ENCODE measurements at regions not wholly inside any gene's neighbourhood (a gene's known extent, or its start where the extent isn't known, plus 50 kb on each side); places are given as distances from the start of the nearest gene placed in this dataset.

DNA sequence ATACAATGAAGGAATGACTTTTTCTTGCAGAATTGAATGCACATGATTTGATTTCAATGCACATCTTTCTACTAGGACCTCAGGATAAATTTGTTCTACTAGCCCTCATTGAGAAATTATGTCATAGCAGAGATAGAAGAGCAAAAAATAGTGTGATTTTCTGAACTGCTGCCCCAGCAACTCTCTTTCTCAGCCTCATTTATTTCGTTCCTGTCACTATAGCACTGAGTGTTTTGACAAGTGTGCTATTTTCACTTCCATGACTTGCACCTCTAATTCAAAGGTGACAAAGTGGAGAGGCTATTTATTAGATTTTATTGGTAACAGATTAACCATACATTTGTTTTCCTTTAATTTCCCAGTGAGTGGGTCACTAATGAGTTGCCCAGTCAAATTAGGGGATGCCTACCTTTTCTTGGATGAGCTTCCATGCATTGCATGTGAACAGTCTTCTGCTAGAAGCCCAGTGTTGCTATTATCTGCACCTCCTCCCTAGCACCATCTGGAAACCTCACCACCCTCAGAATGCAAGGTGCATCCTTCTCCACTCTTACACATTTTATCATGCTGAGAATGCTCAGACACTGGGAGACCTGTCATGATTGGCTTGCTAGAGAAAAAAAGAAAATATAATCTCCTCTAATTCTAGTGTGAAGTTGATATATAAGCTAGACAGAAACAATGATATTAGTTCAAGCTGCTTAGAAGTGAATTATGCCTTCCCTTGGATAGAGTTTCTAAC lies 119.6 kb upstream of the CTTNBP2 start:
- ATAC-seq (ENCODE audit: low read depth) (no peak), DNase-seq (ENCODE audit: low spot score in 2 of 2) (no peak)
- no peak overlapping the region for H3K27ac Mint-ChIP-seq
- H3K27me3 Mint-ChIP-seq = peaks cover 5% of the 10 kb centered on the region
- H3K36me3 Mint-ChIP-seq = no peaks in the 10 kb centered on the region
- H3K9me3 Mint-ChIP-seq = no peaks in the 10 kb centered on the region
- H3K4me3 Mint-ChIP-seq = no peak overlapping the region
- peaks cover 4% of the 10 kb centered on the region for H3K4me1 Mint-ChIP-seq

GRCh38 chr7:117993377-117994003 lies 120.2 kb upstream of the CTTNBP2 start:
- ATAC-seq (ENCODE audit: low read depth) = no peak
- Mint-ChIP-seq H3K27me3 (peaks cover 5% of the 10 kb centered on the region), H3K9me3 (no peaks in the 10 kb centered on the region), H3K4me3 (no peak overlapping the region), H3K27ac (no peak overlapping the region), H3K4me1 (peaks cover 4% of the 10 kb centered on the region), H3K36me3 (no peaks in the 10 kb centered on the region)
- DNase-seq (ENCODE audit: low spot score in 2 of 2) = no peak

DNA sequence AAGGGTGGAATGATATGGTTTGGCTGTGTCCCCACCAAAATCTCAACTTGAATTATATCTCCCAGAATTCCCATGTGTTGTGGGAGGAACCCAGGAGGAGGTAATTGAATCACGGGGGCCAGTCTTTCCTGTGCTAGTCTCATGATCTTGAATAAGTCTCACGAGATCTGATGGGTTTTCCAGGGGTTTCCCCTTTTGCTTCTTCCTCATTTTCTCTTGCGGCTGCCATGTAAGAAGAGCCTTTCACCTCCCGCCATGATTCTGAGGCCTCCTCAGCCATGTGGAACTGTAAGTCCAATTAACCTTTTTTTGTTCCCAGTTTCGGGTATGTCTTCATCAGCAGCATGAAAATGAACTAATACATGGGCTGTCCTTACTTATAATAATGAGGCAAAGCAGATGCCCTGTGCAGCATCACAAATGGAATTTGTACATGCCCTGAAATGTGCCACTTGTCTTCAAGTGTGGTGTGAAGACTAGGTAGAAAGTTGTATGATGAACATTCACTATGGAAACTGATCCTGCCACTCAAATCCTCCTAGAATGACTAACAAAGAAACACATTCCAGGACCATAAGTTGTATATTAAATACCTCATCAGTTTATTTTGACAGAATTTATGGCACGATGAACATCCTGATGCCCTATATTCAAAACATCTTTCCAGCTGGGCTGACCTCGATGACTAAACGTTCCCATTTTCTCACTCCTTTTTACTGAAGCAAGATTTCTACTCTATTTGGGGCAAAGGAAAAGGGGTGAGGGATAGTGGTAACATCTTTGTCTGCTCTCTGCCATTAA lies 122.8 kb upstream of the CTTNBP2 start:
- no peak for DNase-seq (ENCODE audit: low spot score in 2 of 2)
- Mint-ChIP-seq H3K9me3 (no peaks in the 10 kb centered on the region), H3K4me1 (peaks cover 4% of the 10 kb centered on the region), H3K36me3 (no peaks in the 10 kb centered on the region), H3K27ac (no peak overlapping the region), H3K4me3 (no peak overlapping the region), H3K27me3 (peaks cover 5% of the 10 kb centered on the region)
- no peak for ATAC-seq (ENCODE audit: low read depth)

DNA sequence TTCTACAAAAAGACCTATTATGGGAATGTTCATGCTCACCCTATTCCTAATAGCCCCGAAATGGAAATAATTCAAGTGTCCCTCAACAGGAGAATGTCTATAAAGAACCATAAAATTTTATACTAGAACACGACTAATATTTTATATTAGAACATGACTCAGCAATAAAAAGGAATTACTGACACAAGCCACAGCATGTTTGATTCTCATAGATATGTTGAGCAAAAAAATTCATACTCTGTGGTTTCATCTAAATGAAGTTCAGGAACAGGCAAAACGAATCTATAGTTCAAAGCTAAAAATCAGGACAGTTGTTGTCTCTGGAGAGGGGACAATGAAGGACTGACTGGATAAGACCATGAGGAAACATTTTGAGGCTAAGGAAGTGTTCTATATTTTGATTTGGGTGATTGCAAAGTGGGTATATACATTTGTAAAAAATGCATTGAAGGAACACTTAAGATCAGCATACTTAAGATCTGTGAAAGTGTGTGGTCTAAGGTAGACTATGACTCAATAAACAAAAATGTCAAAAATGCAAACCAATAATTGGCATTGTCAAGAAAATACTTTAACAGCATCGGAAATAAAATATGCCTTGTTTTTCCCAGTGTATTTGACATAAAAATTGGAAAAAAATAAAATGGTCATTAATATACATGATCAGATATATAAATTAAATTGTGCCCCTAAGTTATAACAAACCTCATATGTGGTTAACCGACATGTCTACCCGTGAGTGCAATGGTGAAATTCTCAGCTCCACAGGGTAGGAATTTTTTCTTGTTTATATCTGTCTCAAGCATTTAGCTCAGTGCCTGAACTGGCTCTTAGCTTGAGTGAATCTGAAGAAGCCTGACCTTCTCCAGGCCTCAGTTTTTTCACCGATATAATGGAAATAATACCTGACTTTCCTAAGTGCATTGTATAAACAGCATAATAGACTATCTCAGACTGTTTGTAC lies 124.9 kb upstream of the CTTNBP2 start:
- no peak for ATAC-seq (ENCODE audit: low read depth)
- no peak overlapping the region for H3K4me3 Mint-ChIP-seq
- H3K36me3 Mint-ChIP-seq = no peaks in the 10 kb centered on the region
- H3K27me3 Mint-ChIP-seq = peaks cover 7% of the 10 kb centered on the region
- DNase-seq (ENCODE audit: low spot score in 2 of 2) = no peak
- no peaks in the 10 kb centered on the region for H3K9me3 Mint-ChIP-seq
- no peak overlapping the region for H3K27ac Mint-ChIP-seq
- peaks cover 4% of the 10 kb centered on the region for H3K4me1 Mint-ChIP-seq

DNA sequence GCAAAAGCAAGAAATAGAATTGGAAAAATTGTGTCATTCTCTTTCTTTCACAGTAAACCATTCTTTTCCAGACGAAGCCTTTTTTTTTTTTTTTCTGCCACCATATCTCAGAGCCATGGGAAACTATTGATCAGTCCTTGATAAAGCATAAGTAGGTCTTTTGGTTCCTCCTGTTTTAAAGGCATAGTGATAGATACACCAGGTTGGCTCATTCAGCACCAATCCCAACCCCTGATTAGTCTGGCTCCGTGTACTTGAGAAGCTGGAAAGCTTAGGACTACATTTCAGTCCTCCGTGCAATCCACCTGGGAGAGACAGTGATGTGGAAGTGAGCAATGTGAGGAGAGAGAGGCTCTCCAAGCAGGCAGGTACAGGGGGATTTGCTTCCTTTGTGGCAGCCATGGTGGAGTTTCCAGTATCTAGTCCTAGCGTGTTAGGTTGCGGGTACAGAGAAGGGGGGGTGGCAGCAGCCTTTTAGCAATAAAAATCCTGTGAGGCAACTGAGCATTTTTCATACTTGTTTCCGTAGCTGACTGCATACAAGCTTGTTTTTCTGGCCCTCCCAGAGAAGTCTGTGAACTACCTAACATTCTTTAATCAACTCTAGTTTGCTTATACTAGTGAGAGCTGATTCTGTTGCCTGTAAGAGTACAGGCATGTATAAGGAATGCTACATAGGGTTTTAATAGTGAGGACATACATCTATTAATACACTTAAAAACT lies 127.4 kb upstream of the CTTNBP2 start:
- no peak overlapping the region for H3K27ac Mint-ChIP-seq
- DNase-seq (ENCODE audit: low spot score in 2 of 2) (no peak), ATAC-seq (ENCODE audit: low read depth) (no peak)
- H3K9me3 Mint-ChIP-seq = peaks cover 2% of the 10 kb centered on the region
- H3K27me3 Mint-ChIP-seq = peaks cover 5% of the 10 kb centered on the region
- H3K4me3 Mint-ChIP-seq = no peak overlapping the region
- H3K4me1 Mint-ChIP-seq = peaks cover 3% of the 10 kb centered on the region
- no peaks in the 10 kb centered on the region for H3K36me3 Mint-ChIP-seq

DNA sequence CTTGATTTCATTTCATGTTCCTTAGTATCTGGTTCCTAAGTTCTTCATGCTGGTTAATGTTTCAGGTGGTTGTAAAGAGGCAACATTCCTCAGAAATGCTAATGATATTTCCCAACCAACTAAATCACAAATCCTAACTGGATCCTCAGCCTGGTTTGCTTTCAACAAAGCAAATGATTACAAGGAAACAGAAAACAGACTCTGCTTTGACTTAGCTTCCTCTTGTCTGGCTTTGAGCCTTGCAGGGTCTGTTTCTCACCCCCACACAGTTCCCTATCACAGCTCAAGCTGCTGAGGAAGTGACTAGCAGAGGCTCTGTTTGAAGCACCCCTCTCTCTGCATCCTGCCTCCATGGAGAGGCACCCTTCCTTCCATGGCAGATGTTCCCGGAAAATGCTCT lies 130.2 kb upstream of the CTTNBP2 start:
- Mint-ChIP-seq H3K27me3 (peaks cover 5% of the 10 kb centered on the region), H3K27ac (no peak overlapping the region), H3K9me3 (peaks cover 4% of the 10 kb centered on the region), H3K36me3 (no peaks in the 10 kb centered on the region), H3K4me1 (no peaks in the 10 kb centered on the region), H3K4me3 (no peak overlapping the region)
- no peak for ATAC-seq (ENCODE audit: low read depth)
- DNase-seq (ENCODE audit: low spot score in 2 of 2) = no peak

- ATAC-seq (ENCODE audit: low read depth) (no peak), DNase-seq (ENCODE audit: low spot score in 2 of 2) (no peak)
- Mint-ChIP-seq H3K27me3 (peaks cover 5% of the 10 kb centered on the region), H3K4me3 (no peak overlapping the region), H3K36me3 (no peaks in the 10 kb centered on the region), H3K4me1 (no peaks in the 10 kb centered on the region), H3K27ac (no peak overlapping the region), H3K9me3 (peaks cover 4% of the 10 kb centered on the region)
These were observed 131.8 kb upstream of the CTTNBP2 start for GRCh38 chr7:118005026-118005425.

- peaks cover 5% of the 10 kb centered on the region for H3K27me3 Mint-ChIP-seq
- H3K4me1 Mint-ChIP-seq = no peaks in the 10 kb centered on the region
- DNase-seq (ENCODE audit: low spot score in 2 of 2) (no peak), ATAC-seq (ENCODE audit: low read depth) (no peak)
- H3K36me3 Mint-ChIP-seq = no peaks in the 10 kb centered on the region
- no peak overlapping the region for H3K27ac Mint-ChIP-seq
- H3K4me3 Mint-ChIP-seq = no peak overlapping the region
- H3K9me3 Mint-ChIP-seq = peaks cover 4% of the 10 kb centered on the region
These were observed 133.7 kb upstream of the CTTNBP2 start for GRCh38 chr7:118006979-118007378.

- Mint-ChIP-seq H3K4me3 (no peak overlapping the region), H3K27ac (no peak overlapping the region), H3K4me1 (no peaks in the 10 kb centered on the region), H3K27me3 (peaks cover 2% of the 10 kb centered on the region), H3K9me3 (peaks cover 4% of the 10 kb centered on the region), H3K36me3 (no peaks in the 10 kb centered on the region)
- DNase-seq (ENCODE audit: low spot score in 2 of 2) = no peak
- no peak for ATAC-seq (ENCODE audit: low read depth)
These were observed 136.2 kb upstream of the CTTNBP2 start for GRCh38 chr7:118009419-118009818.

GRCh38 chr7:118011652-118012051 lies 138.4 kb upstream of the CTTNBP2 start:
- Mint-ChIP-seq H3K27me3 (no peaks in the 10 kb centered on the region), H3K4me3 (no peak overlapping the region), H3K36me3 (no peaks in the 10 kb centered on the region), H3K27ac (no peak overlapping the region), H3K9me3 (peaks cover 2% of the 10 kb centered on the region), H3K4me1 (no peaks in the 10 kb centered on the region)
- no peak for ATAC-seq (ENCODE audit: low read depth)
- no peak for DNase-seq (ENCODE audit: low spot score in 2 of 2)

- ATAC-seq (ENCODE audit: low read depth) = no peak
- no peaks in the 10 kb centered on the region for H3K4me1 Mint-ChIP-seq
- no peaks in the 10 kb centered on the region for H3K27me3 Mint-ChIP-seq
- H3K4me3 Mint-ChIP-seq = no peak overlapping the region
- no peaks in the 10 kb centered on the region for H3K36me3 Mint-ChIP-seq
- no peak overlapping the region for H3K27ac Mint-ChIP-seq
- DNase-seq (ENCODE audit: low spot score in 2 of 2) = no peak
- H3K9me3 Mint-ChIP-seq = peaks cover 3% of the 10 kb centered on the region
These were observed 140.2 kb upstream of the CTTNBP2 start for GRCh38 chr7:118013252-118014010.

GRCh38 chr7:118022546-118022945 lies 149.3 kb upstream of the CTTNBP2 start:
- Mint-ChIP-seq H3K27me3 (no peaks in the 10 kb centered on the region), H3K27ac (no peak overlapping the region), H3K4me3 (no peak overlapping the region), H3K9me3 (peaks cover 1% of the 10 kb centered on the region), H3K36me3 (no peaks in the 10 kb centered on the region), H3K4me1 (no peaks in the 10 kb centered on the region)
- ATAC-seq (ENCODE audit: low read depth) = no peak
- no peak for DNase-seq (ENCODE audit: low spot score in 2 of 2)
